ENCODE measurements at regions not wholly inside any gene's neighbourhood (a gene's known extent, or its start where the extent isn't known, plus 50 kb on each side); places are given as distances from the start of the nearest gene placed in this dataset.

GRCh38 chr1:219419065-219419464 lies 193.8 kb downstream of the ZC3H11B start:
- no peak for TF ChIP-seq CTCF (IDR thresholded peaks at IDR 0.05)
- no peak for TF ChIP-seq MAX (CRISPR knock-in tag; IDR thresholded peaks at IDR 0.05)
- no peak for TF ChIP-seq USF2 (CRISPR knock-in tag; IDR thresholded peaks at IDR 0.05)
